ENCODE measurements at regions not wholly inside any gene's neighbourhood (a gene's known extent, or its start where the extent isn't known, plus 50 kb on each side); places are given as distances from the start of the nearest gene placed in this dataset.
A peak's percentile ranks its signal among the peaks of the same experiment; 100 is the strongest.

GRCh38 chr5:163569284-163569683, 63.9 kb downstream of the MAT2B start:
- TF ChIP-seq CTCF (IDR thresholded peaks at IDR 0.05; ENCODE audit: poor library complexity) (peak; percentile 58), EZH2 (IDR thresholded peaks at IDR 0.05; ENCODE audit: borderline replicate concordance) (no peak), EZH2phosphoT487 (IDR thresholded peaks at IDR 0.05; ENCODE audit: low read depth, severe bottlenecking, unreplicated experiment) (no peak)

Data from hepatocyte (in vitro differentiated cells).